Parathyroid adenoma (tissue), 2 donors: ENCODE measurements at regions not wholly inside any gene's neighbourhood (a gene's known extent, or its start where the extent isn't known, plus 50 kb on each side); places are given as distances from the start of the nearest gene placed in this dataset.

Experiments
- H2AFZ ChIP-seq: fragments of 300-600 bp; sonication (generic); one replicate; pipeline ENCODE4 v1.7.0; 2017; ENCODE audit warnings: antibody characterized with exemption, mild to moderate bottlenecking
- H3K27ac ChIP-seq: fragments of 300-600 bp; sonication (generic); one replicate; pipeline ENCODE4 v1.7.0; 2017
- H3K27me3 ChIP-seq: fragments of 300-600 bp; sonication (generic); one replicate; pipeline ENCODE4 v1.7.0; 2017; ENCODE audit warnings: low read length; ENCODE audit not compliant: control insufficient read depth, insufficient read depth
- H3K36me3 ChIP-seq: fragments of 300-600 bp; sonication (generic); one replicate; pipeline ENCODE4 v1.7.0; 2017; ENCODE audit warnings: low read length; ENCODE audit not compliant: control insufficient read depth, insufficient read depth
- H3K4me1 ChIP-seq: fragments of 300-600 bp; sonication (generic); one replicate; pipeline ENCODE4 v1.7.0; 2017; ENCODE audit warnings: control low read depth
- H3K4me2 ChIP-seq: fragments of 300-600 bp; sonication (generic); one replicate; pipeline ENCODE4 v1.7.0; 2017; ENCODE audit warnings: low read length
- H3K4me3 ChIP-seq: fragments of 300-600 bp; sonication (generic); one replicate; pipeline ENCODE4 v1.7.0; 2017; ENCODE audit warnings: low read depth, low read length
- H3K79me2 ChIP-seq: fragments of 300-600 bp; sonication (generic); one replicate; pipeline ENCODE4 v1.7.0; 2017; ENCODE audit warnings: control low read depth
- H3K9ac ChIP-seq: fragments of 300-600 bp; sonication (generic); one replicate; pipeline ENCODE4 v1.7.0; 2017; ENCODE audit warnings: mild to moderate bottlenecking
- H3K9me3 ChIP-seq: fragments of 300-600 bp; sonication (generic); one replicate; pipeline ENCODE4 v1.7.0; 2017; ENCODE audit warnings: low read length; ENCODE audit not compliant: control insufficient read depth
- CTCF ChIP-seq: fragments of 300-600 bp; sonication (generic); IDR thresholded peaks from one replicate; pipeline ENCODE4 v1.7.0; 2017; ENCODE audit warnings: antibody characterized with exemption, mild to moderate bottlenecking
- donor health status: primary hyperparathyroidism.

- H3K9ac ChIP-seq, result no peak overlapping the region
- no peak overlapping the region for H3K4me3 ChIP-seq
- H3K36me3 ChIP-seq, result no peaks in the 10 kb centered on the region
- no peaks in the 10 kb centered on the region for H3K27me3 ChIP-seq
- H3K4me1 ChIP-seq, result no peaks in the 10 kb centered on the region
- no peaks in the 10 kb centered on the region for H3K9me3 ChIP-seq
- TF ChIP-seq CTCF, result no peak
- H3K27ac ChIP-seq, result no peak overlapping the region
- H3K4me2 ChIP-seq, result no peak overlapping the region
- H3K79me2 ChIP-seq, result no peaks in the 10 kb centered on the region
- no peak overlapping the region for H2AFZ ChIP-seq
Observed at GRCh38 chr17:34151102-34151501, 104.0 kb upstream of the CCL2 start.

- Histone ChIP-seq H3K9me3 (no peaks in the 10 kb centered on the region), H3K9ac (no peak overlapping the region), H3K79me2 (no peaks in the 10 kb centered on the region), H2AFZ (no peak overlapping the region), H3K4me2 (no peak overlapping the region), H3K36me3 (no peaks in the 10 kb centered on the region), H3K4me3 (no peak overlapping the region), H3K27ac (no peak overlapping the region), H3K4me1 (no peaks in the 10 kb centered on the region), H3K27me3 (peaks cover 4% of the 10 kb centered on the region)
- TF ChIP-seq CTCF, result no peak
Observed at GRCh38 chr17:34153991-34154390, 101.1 kb upstream of the CCL2 start.

DNA sequence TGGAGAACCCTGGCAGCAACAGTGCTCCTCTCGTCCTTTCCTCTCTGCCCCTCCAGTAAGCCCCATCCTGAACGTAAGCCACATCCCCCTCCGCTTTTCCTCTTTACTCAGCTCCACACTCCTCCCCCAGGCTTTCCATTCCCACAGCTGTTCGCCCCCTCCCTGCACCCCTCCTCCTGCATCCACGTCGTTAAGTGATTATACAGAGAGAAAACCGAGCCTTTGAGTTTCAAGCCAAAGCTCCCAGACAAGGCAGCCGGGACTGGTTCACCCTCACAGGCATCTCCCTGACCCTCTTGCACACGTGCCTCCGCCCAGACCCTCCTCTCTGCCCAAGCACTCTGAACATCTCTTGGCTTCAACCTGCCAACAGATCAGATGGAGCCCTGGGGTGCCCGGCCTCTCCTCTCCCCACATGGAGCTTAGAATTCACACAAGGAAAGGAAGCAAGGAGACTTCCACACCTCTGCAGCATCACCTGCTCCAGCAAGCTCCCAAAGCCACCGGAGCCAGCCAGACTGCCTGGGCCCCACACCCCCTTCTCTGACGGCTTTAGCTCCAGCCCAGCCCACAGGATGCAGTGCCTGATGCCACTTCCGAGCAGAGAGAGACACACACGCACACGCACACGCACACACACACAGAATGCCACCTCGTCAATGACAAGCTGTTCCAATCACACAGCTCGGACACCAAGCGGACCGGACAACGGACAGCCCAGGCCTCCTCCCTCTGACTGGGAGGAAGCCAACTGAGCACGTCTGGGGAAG is 99.9 kb upstream of the CCL2 start:
- Histone ChIP-seq H3K79me2 (no peaks in the 10 kb centered on the region), H2AFZ (no peak overlapping the region), H3K9me3 (no peaks in the 10 kb centered on the region), H3K36me3 (no peaks in the 10 kb centered on the region), H3K4me2 (no peak overlapping the region), H3K4me3 (no peak overlapping the region), H3K4me1 (no peaks in the 10 kb centered on the region), H3K9ac (no peak overlapping the region), H3K27me3 (peaks cover 4% of the 10 kb centered on the region), H3K27ac (no peak overlapping the region)
- TF ChIP-seq CTCF, result no peak

DNA sequence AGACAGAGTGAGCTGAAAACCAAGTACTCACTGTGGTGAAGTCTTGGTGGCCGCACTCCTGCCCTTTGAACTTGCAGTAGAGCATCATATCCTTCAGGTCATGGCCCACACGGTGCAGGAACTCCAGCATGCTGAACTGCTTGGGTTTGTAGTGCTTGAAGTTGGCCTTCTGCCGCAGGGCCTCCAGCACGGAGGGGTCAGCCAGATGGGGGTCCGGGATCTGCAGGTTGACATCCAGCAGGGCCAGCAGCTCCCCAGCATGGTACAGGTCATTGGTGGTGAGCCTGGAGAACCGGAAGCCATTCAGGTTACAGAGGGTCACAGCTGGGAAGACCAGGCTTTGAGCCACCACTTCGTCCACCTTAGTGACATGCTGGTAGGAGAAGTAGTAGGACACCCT is 99.1 kb upstream of the CCL2 start:
- TF ChIP-seq CTCF, result no peak
- H3K4me2 ChIP-seq, result no peak overlapping the region
- H3K27me3 ChIP-seq, result peaks cover 4% of the 10 kb centered on the region
- no peak overlapping the region for H3K27ac ChIP-seq
- no peak overlapping the region for H3K4me3 ChIP-seq
- H2AFZ ChIP-seq, result no peak overlapping the region
- H3K9me3 ChIP-seq, result no peaks in the 10 kb centered on the region
- H3K79me2 ChIP-seq, result no peaks in the 10 kb centered on the region
- no peaks in the 10 kb centered on the region for H3K36me3 ChIP-seq
- no peak overlapping the region for H3K9ac ChIP-seq
- no peaks in the 10 kb centered on the region for H3K4me1 ChIP-seq

DNA sequence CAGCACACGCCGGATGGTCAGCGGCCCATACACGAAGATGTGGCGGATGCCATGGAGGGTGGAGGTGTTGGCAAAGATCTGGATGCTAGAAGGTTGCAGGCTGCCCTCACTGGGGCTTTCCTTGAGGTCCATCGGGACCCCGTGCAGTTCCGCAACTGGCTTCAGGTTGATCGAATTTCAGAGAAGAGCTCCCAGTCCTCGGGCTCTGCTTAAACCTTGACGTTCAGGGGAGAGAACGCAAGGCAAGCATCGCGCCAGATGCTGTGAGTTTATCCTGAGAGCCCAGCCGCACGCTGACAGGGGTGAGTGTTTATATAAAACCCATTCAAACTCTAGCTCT is 98.7 kb upstream of the CCL2 start:
- no peaks in the 10 kb centered on the region for H3K36me3 ChIP-seq
- H3K4me3 ChIP-seq, result no peak overlapping the region
- H3K4me2 ChIP-seq, result no peak overlapping the region
- H3K27ac ChIP-seq, result no peak overlapping the region
- H2AFZ ChIP-seq, result no peak overlapping the region
- H3K79me2 ChIP-seq, result no peaks in the 10 kb centered on the region
- H3K9ac ChIP-seq, result no peak overlapping the region
- H3K27me3 ChIP-seq, result peaks cover 4% of the 10 kb centered on the region
- no peaks in the 10 kb centered on the region for H3K4me1 ChIP-seq
- H3K9me3 ChIP-seq, result no peaks in the 10 kb centered on the region
- TF ChIP-seq CTCF, result no peak
